Muscle of back (tissue), 3 donors: ENCODE measurements at regions not wholly inside any gene's neighbourhood (a gene's known extent, or its start where the extent isn't known, plus 50 kb on each side); places are given as distances from the start of the nearest gene placed in this dataset.
A peak's percentile ranks its signal among the peaks of the same experiment; 100 is the strongest.

Experiments used
- DNase-seq, 3 donors: peaks; one replicate each; pipeline versions ENCODE4 v3.0.0 to v3.0.0-alpha.2; 2013

- DNase-seq = no peak
These were observed 473.4 kb downstream of the TBL1XR1 start for GRCh38 chr3:176723758-176724393.

- no peak for DNase-seq
These were observed 483.2 kb downstream of the TBL1XR1 start for GRCh38 chr3:176714034-176714433.

GRCh38 chr3:176712191-176712590, 485.1 kb downstream of the TBL1XR1 start:
- no peak for DNase-seq

GRCh38 chr3:176699288-176699687, 498.0 kb downstream of the TBL1XR1 start:
- DNase-seq = no peak

GRCh38 chr3:176697284-176697889, 499.9 kb downstream of the TBL1XR1 start:
- DNase-seq = no peak

GRCh38 chr3:176696816-176697215, 500.5 kb downstream of the TBL1XR1 start:
- DNase-seq = no peak

GRCh38 chr3:176692966-176693785, 504.1 kb downstream of the TBL1XR1 start:
- DNase-seq = no peak

GRCh38 chr3:176692199-176692965, 504.9 kb downstream of the TBL1XR1 start:
- DNase-seq = peak; percentile 51 to 90 (median 65)

GRCh38 chr3:176690083-176690869, 507.0 kb downstream of the TBL1XR1 start:
- DNase-seq = no peak

- DNase-seq = no peak
These were observed 509.5 kb downstream of the TBL1XR1 start for GRCh38 chr3:176687754-176688153.

- DNase-seq = no peak
These were observed 513.9 kb downstream of the TBL1XR1 start for GRCh38 chr3:176683382-176683781.

- DNase-seq = peak; percentile 55 to 81 (median 68)
These were observed 533.1 kb downstream of the TBL1XR1 start for GRCh38 chr3:176663837-176664831.

- DNase-seq = peak in 1 of 3 donors; percentile 14
These were observed 533.9 kb downstream of the TBL1XR1 start for GRCh38 chr3:176663387-176663786.

GRCh38 chr3:176661432-176661964, 535.8 kb downstream of the TBL1XR1 start:
- no peak for DNase-seq

- DNase-seq = no peak
These were observed 541.7 kb downstream of the TBL1XR1 start for GRCh38 chr3:176655404-176656094.

GRCh38 chr3:176651622-176652021, 545.7 kb downstream of the TBL1XR1 start:
- no peak for DNase-seq

- DNase-seq = peak in 1 of 3 donors; percentile 13
These were observed 546.8 kb downstream of the TBL1XR1 start for GRCh38 chr3:176650478-176650877.

- DNase-seq = no peak
These were observed 549.3 kb downstream of the TBL1XR1 start for GRCh38 chr3:176647987-176648386.

- no peak for DNase-seq
These were observed 563.8 kb downstream of the TBL1XR1 start for GRCh38 chr3:176633511-176633910.
